K562 (cell line): ENCODE measurements at regions not wholly inside any gene's neighbourhood (a gene's known extent, or its start where the extent isn't known, plus 50 kb on each side); places are given as distances from the start of the nearest gene placed in this dataset.

Experiments
- CTBP1 ChIP-seq: fragments of 450-650 bp; IDR thresholded peaks from 2 replicates; pipeline ENCODE4 v1.6.1; 2016; ENCODE audit warnings: borderline replicate concordance
- CTCF ChIP-seq, 3 experiments: IDR thresholded peaks in 2 of 3; conservative IDR thresholded peaks in 1 of 3; 2 replicates each; pipeline ENCODE4 v1.5.1; 2011 to 2012; ENCODE audit warnings: low read length in 3 of 3, mild to moderate bottlenecking in 3 of 3, control low read depth in 2 of 3, improper control_type of control experiment in 1 of 3, inconsistent platforms in 1 of 3, low read depth in 1 of 3, mixed read lengths in 1 of 3, moderate library complexity in 1 of 3; ENCODE audit not compliant: insufficient read depth in 2 of 3
- EZH2 ChIP-seq: IDR thresholded peaks from 2 replicates; pipeline ENCODE4 v1.6.1; 2012; ENCODE audit warnings: low read depth, mild to moderate bottlenecking, inconsistent platforms, low read length, borderline replicate concordance
- HCFC1 ChIP-seq: IDR thresholded peaks from 2 replicates; pipeline ENCODE4 v1.6.1; 2012; ENCODE audit warnings: low read depth, low read length, improper control_type of control experiment
- SMAD3 ChIP-seq: fragments of 450-650 bp; formaldehyde crosslinking; conservative IDR thresholded peaks from 2 replicates; pipeline ENCODE4 v1.4.0; 2020; ENCODE audit warnings: mild to moderate bottlenecking
- SP1 ChIP-seq: sonication (generic); formaldehyde crosslinking; IDR thresholded peaks from 2 replicates; pipeline ENCODE4 v1.8.1; 2022; ENCODE audit warnings: mild to moderate bottlenecking, missing genetic modification reagents
- SRF ChIP-seq, 2 experiments: fragments of 250-450, 450-650 bp in 1 of 2; sonication (Bioruptor Pico) in 1 of 2; sonication (generic) in 1 of 2; formaldehyde crosslinking; IDR thresholded peaks; 2 replicates each; pipeline versions ENCODE4 v1.5.0 to v1.5.1; 2020 to 2022; ENCODE audit warnings: mild to moderate bottlenecking in 1 of 2, missing genetic modification reagents in 1 of 2
- TCF7 ChIP-seq: sonication (generic); IDR thresholded peaks from 2 replicates; pipeline ENCODE4 v1.6.1; 2016; ENCODE audit warnings: antibody characterized with exemption, borderline replicate concordance
- TEAD1 ChIP-seq, 2 experiments: fragments of 450-650 bp in 1 of 2; sonication (generic) in 1 of 2; formaldehyde crosslinking; IDR thresholded peaks; 2 replicates each; pipeline versions ENCODE4 v1.4.0 to v1.8.0; 2020 to 2022; ENCODE audit warnings: mild to moderate bottlenecking in 2 of 2, missing genetic modification reagents in 1 of 2
- ZMIZ1 ChIP-seq, 2 experiments: fragments of 150-350 bp in 1 of 2; IDR thresholded peaks; 2 replicates each; pipeline ENCODE4 v1.6.1; 2012 to 2016; ENCODE audit warnings: low read depth in 2 of 2, low read length in 2 of 2, mild to moderate bottlenecking in 1 of 2, moderate library complexity in 1 of 2
- ZNF592 ChIP-seq: fragments of 450-650 bp; IDR thresholded peaks from 2 replicates; pipeline ENCODE4 v1.6.1; 2017; ENCODE audit warnings: antibody characterized with exemption, mild to moderate bottlenecking
- TF ChIP-seq, protein P1 (sequence below): fragments of 450-650 bp; formaldehyde crosslinking; IDR thresholded peaks from 2 replicates; pipeline ENCODE4 v1.4.0; 2022; ENCODE audit warnings: missing genetic modification characterization

GRCh38 chr12:58657190-58657589 lies 263.1 kb downstream of the LRIG3 start:
- TF ChIP-seq CTCF (IDR thresholded peaks at IDR 0.05 in 2 of 3, conservative IDR thresholded peaks at IDR 0.05 in 1 of 3; ENCODE audit: insufficient read depth in 2 of 3, low read depth in 1 of 3, low read length in 3 of 3) (no peak), CTBP1 (no peak), SMAD3 (no peak), SP1 (CRISPR knock-in tag) (no peak), HCFC1 (no peak), TCF7 (no peak), EZH2 (no peak), TEAD1 (CRISPR knock-in tag; IDR thresholded peaks at IDR 0.05) (no peak), ZNF592 (no peak), ZMIZ1 (IDR thresholded peaks at IDR 0.05; ENCODE audit: low read depth in 2 of 2, low read length in 2 of 2) (no peak), SRF (CRISPR knock-in tag; IDR thresholded peaks at IDR 0.05) (no peak)
- TF ChIP-seq, protein P1, sequence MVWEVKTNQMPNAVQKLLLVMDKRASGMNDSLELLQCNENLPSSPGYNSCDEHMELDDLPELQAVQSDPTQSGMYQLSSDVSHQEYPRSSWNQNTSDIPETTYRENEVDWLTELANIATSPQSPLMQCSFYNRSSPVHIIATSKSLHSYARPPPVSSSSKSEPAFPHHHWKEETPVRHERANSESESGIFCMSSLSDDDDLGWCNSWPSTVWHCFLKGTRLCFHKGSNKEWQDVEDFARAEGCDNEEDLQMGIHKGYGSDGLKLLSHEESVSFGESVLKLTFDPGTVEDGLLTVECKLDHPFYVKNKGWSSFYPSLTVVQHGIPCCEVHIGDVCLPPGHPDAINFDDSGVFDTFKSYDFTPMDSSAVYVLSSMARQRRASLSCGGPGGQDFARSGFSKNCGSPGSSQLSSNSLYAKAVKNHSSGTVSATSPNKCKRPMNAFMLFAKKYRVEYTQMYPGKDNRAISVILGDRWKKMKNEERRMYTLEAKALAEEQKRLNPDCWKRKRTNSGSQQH (CRISPR knock-in tag): no peak
